Liver (tissue), 8 donors: ENCODE measurements at regions not wholly inside any gene's neighbourhood (a gene's known extent, or its start where the extent isn't known, plus 50 kb on each side); places are given as distances from the start of the nearest gene placed in this dataset.

Experiments used
- DNase-seq: peaks from one replicate; pipeline ENCODE4 v3.0.0-alpha.2; 2017; ENCODE audit warnings: low spot score
- H3K27ac ChIP-seq, 2 donors: one replicate each; pipeline ENCODE4 v1.7.0; 2013; ENCODE audit warnings: inconsistent platforms in 2 of 2, low read length in 2 of 2, control low read depth in 1 of 2, low read depth in 1 of 2, mild to moderate bottlenecking in 1 of 2
- H3K27me3 ChIP-seq, 4 donors: one replicate each; pipeline versions ENCODE4 v1.6.1 to v1.7.0; 2013; ENCODE audit warnings: low read length in 3 of 4, inconsistent platforms in 1 of 4, mild to moderate bottlenecking in 1 of 4, moderate library complexity in 1 of 4; ENCODE audit not compliant: control insufficient read depth in 4 of 4, insufficient read depth in 4 of 4
- H3K36me3 ChIP-seq, 4 donors: one replicate each; pipeline versions ENCODE4 v1.6.1 to v1.7.0; 2013; ENCODE audit warnings: low read length in 3 of 4, mild to moderate bottlenecking in 3 of 4, low read depth in 1 of 4, moderate library complexity in 1 of 4; ENCODE audit not compliant: control insufficient read depth in 4 of 4, insufficient read depth in 3 of 4
- H3K4me1 ChIP-seq, 4 donors: one replicate each; pipeline versions ENCODE4 v1.6.1 to v1.7.0; 2013; ENCODE audit warnings: low read length in 3 of 4, mild to moderate bottlenecking in 3 of 4, moderate library complexity in 1 of 4; ENCODE audit not compliant: control insufficient read depth in 4 of 4, insufficient read depth in 4 of 4
- H3K4me3 ChIP-seq, 3 donors: one replicate each; pipeline versions ENCODE4 v1.6.1 to v1.7.0; 2013; ENCODE audit warnings: low read length in 3 of 3, control low read depth in 1 of 3, low read depth in 1 of 3, mild to moderate bottlenecking in 1 of 3
- H3K9ac ChIP-seq, 2 donors: one replicate each; pipeline ENCODE4 v1.7.0; 2013; ENCODE audit warnings: low read length in 2 of 2, mild to moderate bottlenecking in 2 of 2, moderate library complexity in 2 of 2, control low read depth in 1 of 2, low read depth in 1 of 2
- H3K9me3 ChIP-seq, 4 donors: one replicate each; pipeline versions ENCODE4 v1.6.1 to v1.7.0; 2013; ENCODE audit warnings: low read length in 3 of 4; ENCODE audit not compliant: control insufficient read depth in 4 of 4
- CTCF ChIP-seq: fragments of 150-350 bp; IDR thresholded peaks from 2 replicates; pipeline ENCODE4 v1.5.1; 2017; ENCODE audit warnings: improper control_type of control experiment, low read depth, low read length; ENCODE audit not compliant: missing input control
- EGR1 ChIP-seq, 2 donors: IDR thresholded peaks; 2 replicates each; pipeline ENCODE4 v1.6.1; 2016 to 2018; ENCODE audit warnings: antibody characterized with exemption in 2 of 2, low read depth in 2 of 2
- FOXA1 ChIP-seq: IDR thresholded peaks from 2 replicates; pipeline ENCODE4 v1.6.1; 2016; ENCODE audit warnings: antibody characterized with exemption
- FOXA2 ChIP-seq: IDR thresholded peaks from 2 replicates; pipeline ENCODE4 v1.6.1; 2016; ENCODE audit warnings: antibody characterized with exemption
- GABPA ChIP-seq, 2 donors: IDR thresholded peaks in 1 of 2; conservative IDR thresholded peaks in 1 of 2; 2 replicates each; pipeline ENCODE4 v1.6.1; 2016; ENCODE audit warnings: antibody characterized with exemption in 2 of 2, mild to moderate bottlenecking in 1 of 2, moderate library complexity in 1 of 2
- HNF4A ChIP-seq, 2 donors: conservative IDR thresholded peaks; 2 replicates each; pipeline ENCODE4 v1.6.1; 2016; ENCODE audit warnings: antibody characterized with exemption in 2 of 2, mild to moderate bottlenecking in 2 of 2
- HNF4G ChIP-seq: IDR thresholded peaks from 2 replicates; pipeline ENCODE4 v1.6.1; 2016; ENCODE audit warnings: antibody characterized with exemption
- JUND ChIP-seq, 2 donors: IDR thresholded peaks; 2 replicates each; pipeline ENCODE4 v1.6.1; 2016; ENCODE audit warnings: antibody characterized with exemption in 2 of 2
- NR2F2 ChIP-seq: IDR thresholded peaks from 2 replicates; pipeline ENCODE4 v1.6.1; 2016; ENCODE audit warnings: antibody characterized with exemption
- RAD21 ChIP-seq, 2 donors: IDR thresholded peaks; 2 replicates each; pipeline ENCODE4 v1.6.1; 2016; ENCODE audit warnings: antibody characterized with exemption in 2 of 2, mild to moderate bottlenecking in 2 of 2
- REST ChIP-seq: IDR thresholded peaks from 2 replicates; pipeline ENCODE4 v1.6.1; 2016; ENCODE audit warnings: antibody characterized with exemption, mild to moderate bottlenecking
- RXRA ChIP-seq, 2 donors: IDR thresholded peaks; 2 replicates each; pipeline ENCODE4 v1.6.1; 2017 to 2018; ENCODE audit warnings: antibody characterized with exemption in 2 of 2, mild to moderate bottlenecking in 1 of 2
- SP1 ChIP-seq: IDR thresholded peaks from 2 replicates; pipeline ENCODE4 v1.6.1; 2018; ENCODE audit warnings: antibody characterized with exemption, mild to moderate bottlenecking
- TAF1 ChIP-seq: conservative IDR thresholded peaks from 2 replicates; pipeline ENCODE4 v1.6.1; 2016; ENCODE audit warnings: antibody characterized with exemption, mild to moderate bottlenecking
- YY1 ChIP-seq: IDR thresholded peaks from 2 replicates; pipeline ENCODE4 v1.6.1; 2016; ENCODE audit warnings: antibody characterized with exemption, mild to moderate bottlenecking
- WGBS: extraction: QIAGEN DNeasy Blood & Tissue Kit; methylation state at CpG from one replicate; pipeline ENCODE4 v1.1.7; 2013; 5-methylcytosine and 5-hydroxymethylcytosine counted together
- TF ChIP-seq, protein P1 (sequence below): IDR thresholded peaks from 2 replicates; pipeline ENCODE4 v1.6.1; 2016; ENCODE audit warnings: antibody characterized with exemption
- TF ChIP-seq, protein P2 (sequence below): IDR thresholded peaks from 2 replicates; pipeline ENCODE4 v1.6.1; 2016; ENCODE audit warnings: antibody characterized with exemption
- TF ChIP-seq, protein P3 (sequence below): IDR thresholded peaks from 2 replicates; pipeline ENCODE4 v1.6.1; 2016; ENCODE audit warnings: antibody characterized with exemption
- donor health status: healthy.
- donor health status: healthy.
- donor health status: healthy.
- donor health status: healthy.
- donor health status: healthy.

GRCh38 chr7:35365523-35365922 is 111.6 kb upstream of the TBX20 start:
- TF ChIP-seq, protein P1, sequence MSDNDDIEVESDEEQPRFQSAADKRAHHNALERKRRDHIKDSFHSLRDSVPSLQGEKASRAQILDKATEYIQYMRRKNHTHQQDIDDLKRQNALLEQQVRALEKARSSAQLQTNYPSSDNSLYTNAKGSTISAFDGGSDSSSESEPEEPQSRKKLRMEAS, result no peak
- TF ChIP-seq TAF1 (no peak), EGR1 (IDR thresholded peaks at IDR 0.05; ENCODE audit: low read depth in 2 of 2) (no peak), FOXA2 (no peak), RXRA (IDR thresholded peaks at IDR 0.05) (no peak), NR2F2 (no peak), HNF4G (no peak), FOXA1 (no peak)
- TF ChIP-seq, protein P2, sequence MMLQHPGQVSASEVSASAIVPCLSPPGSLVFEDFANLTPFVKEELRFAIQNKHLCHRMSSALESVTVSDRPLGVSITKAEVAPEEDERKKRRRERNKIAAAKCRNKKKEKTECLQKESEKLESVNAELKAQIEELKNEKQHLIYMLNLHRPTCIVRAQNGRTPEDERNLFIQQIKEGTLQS, result no peak
- DNase-seq, result no peak
- no peak overlapping the region for H3K9ac ChIP-seq
- H3K4me1 ChIP-seq, result no peaks in the 10 kb centered on the region
- H3K27me3 ChIP-seq, result no peaks in the 10 kb centered on the region
- no peaks in the 10 kb centered on the region for H3K36me3 ChIP-seq
- 79% methylated on average over 1 of the region's 1 CpG for WGBS
- no peak overlapping the region for H3K27ac ChIP-seq
- H3K9me3 ChIP-seq, result no peaks in the 10 kb centered on the region
- no peak overlapping the region for H3K4me3 ChIP-seq

- TF ChIP-seq CTCF (no peak), SP1 (no peak), REST (no peak), RXRA (IDR thresholded peaks at IDR 0.05) (no peak), FOXA2 (no peak), HNF4G (no peak), YY1 (no peak), GABPA (IDR thresholded peaks at IDR 0.05 in 1 of 2, conservative IDR thresholded peaks at IDR 0.05 in 1 of 2) (no peak), FOXA1 (no peak), HNF4A (conservative IDR thresholded peaks at IDR 0.05) (no peak), RAD21 (IDR thresholded peaks at IDR 0.05) (no peak), JUND (IDR thresholded peaks at IDR 0.05) (no peak), TAF1 (no peak), EGR1 (IDR thresholded peaks at IDR 0.05; ENCODE audit: low read depth in 2 of 2) (no peak), NR2F2 (no peak)
- TF ChIP-seq, protein P1, result no peak
- TF ChIP-seq, protein P3, sequence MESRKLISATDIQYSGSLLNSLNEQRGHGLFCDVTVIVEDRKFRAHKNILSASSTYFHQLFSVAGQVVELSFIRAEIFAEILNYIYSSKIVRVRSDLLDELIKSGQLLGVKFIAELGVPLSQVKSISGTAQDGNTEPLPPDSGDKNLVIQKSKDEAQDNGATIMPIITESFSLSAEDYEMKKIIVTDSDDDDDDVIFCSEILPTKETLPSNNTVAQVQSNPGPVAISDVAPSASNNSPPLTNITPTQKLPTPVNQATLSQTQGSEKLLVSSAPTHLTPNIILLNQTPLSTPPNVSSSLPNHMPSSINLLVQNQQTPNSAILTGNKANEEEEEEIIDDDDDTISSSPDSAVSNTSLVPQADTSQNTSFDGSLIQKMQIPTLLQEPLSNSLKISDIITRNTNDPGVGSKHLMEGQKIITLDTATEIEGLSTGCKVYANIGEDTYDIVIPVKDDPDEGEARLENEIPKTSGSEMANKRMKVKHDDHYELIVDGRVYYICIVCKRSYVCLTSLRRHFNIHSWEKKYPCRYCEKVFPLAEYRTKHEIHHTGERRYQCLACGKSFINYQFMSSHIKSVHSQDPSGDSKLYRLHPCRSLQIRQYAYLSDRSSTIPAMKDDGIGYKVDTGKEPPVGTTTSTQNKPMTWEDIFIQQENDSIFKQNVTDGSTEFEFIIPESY, result no peak
- TF ChIP-seq, protein P2, result no peak
- Histone ChIP-seq H3K9me3 (peaks cover 0 to 3% (median 2%) of the 10 kb centered on the region in 4 donors), H3K4me1 (no peaks in the 10 kb centered on the region), H3K4me3 (no peak overlapping the region), H3K36me3 (no peaks in the 10 kb centered on the region), H3K27ac (no peak overlapping the region), H3K27me3 (no peaks in the 10 kb centered on the region), H3K9ac (no peak overlapping the region)
- WGBS, result 60% methylated on average over 6 of the region's 6 CpGs
- DNase-seq, result no peak
Observed at GRCh38 chr7:35362341-35362740, 108.4 kb upstream of the TBX20 start.
